ENCODE measurements at regions not wholly inside any gene's neighbourhood (a gene's known extent, or its start where the extent isn't known, plus 50 kb on each side); places are given as distances from the start of the nearest gene placed in this dataset.

- no peak for DNase-seq
Measured at GRCh38 chr11:28582506-28582905, 474.3 kb downstream of the METTL15 start.

GRCh38 chr11:28581286-28582242 lies 473.4 kb downstream of the METTL15 start:
- peak; percentile 60 for DNase-seq

- no peak for DNase-seq
Measured at GRCh38 chr11:28571371-28571770, 463.2 kb downstream of the METTL15 start.

GRCh38 chr11:28569106-28569505 lies 460.9 kb downstream of the METTL15 start:
- DNase-seq = no peak

- peak; percentile 97 for DNase-seq
Measured at GRCh38 chr11:28566339-28567089, 458.3 kb downstream of the METTL15 start.

- peak; percentile 5 for DNase-seq
Measured at GRCh38 chr11:28559492-28559891, 451.3 kb downstream of the METTL15 start.

GRCh38 chr11:28547321-28547741 lies 439.1 kb downstream of the METTL15 start:
- no peak for DNase-seq

GRCh38 chr11:28545536-28545935 lies 437.3 kb downstream of the METTL15 start:
- no peak for DNase-seq

GRCh38 chr11:28542561-28542960 lies 434.4 kb downstream of the METTL15 start:
- DNase-seq = peak; percentile 10

GRCh38 chr11:28539239-28540030 lies 431.2 kb downstream of the METTL15 start:
- DNase-seq = no peak

GRCh38 chr11:28537822-28538221 lies 429.6 kb downstream of the METTL15 start:
- peak; percentile 44 for DNase-seq

GRCh38 chr11:28536504-28537267 lies 428.5 kb downstream of the METTL15 start:
- DNase-seq = no peak

- DNase-seq = no peak
Measured at GRCh38 chr11:28535677-28536076, 427.5 kb downstream of the METTL15 start.

GRCh38 chr11:28529540-28530410 lies 421.6 kb downstream of the METTL15 start:
- DNase-seq = peak; percentile 69

- peak; percentile 80 for DNase-seq
Measured at GRCh38 chr11:28529046-28529445, 420.9 kb downstream of the METTL15 start.

GRCh38 chr11:28528217-28528616 lies 420.0 kb downstream of the METTL15 start:
- no peak for DNase-seq

GRCh38 chr11:28526406-28526751 lies 418.2 kb downstream of the METTL15 start:
- peak; percentile 43 for DNase-seq

- no peak for DNase-seq
Measured at GRCh38 chr11:28525636-28526405, 417.6 kb downstream of the METTL15 start.

- DNase-seq = peak; percentile 45
Measured at GRCh38 chr11:28524098-28524497, 415.9 kb downstream of the METTL15 start.

- no peak for DNase-seq
Measured at GRCh38 chr11:28521075-28521474, 412.9 kb downstream of the METTL15 start.
